ENCODE measurements at regions not wholly inside any gene's neighbourhood (a gene's known extent, or its start where the extent isn't known, plus 50 kb on each side); places are given as distances from the start of the nearest gene placed in this dataset.

GRCh38 chr14:65957631-65958205, 528.5 kb upstream of the CCDC196 start:
- DNase-seq: no peak
- no peak overlapping the region for H3K4me3 ChIP-seq
- TF ChIP-seq CTCF (IDR thresholded peaks at IDR 0.05) (no peak), POLR2A (IDR thresholded peaks at IDR 0.05) (no peak)
- H3K36me3 ChIP-seq (ENCODE audit: low read depth, missing control alignments): no peaks in the 10 kb centered on the region
- no peak overlapping the region for H3K27ac ChIP-seq
- intact Hi-C loops (cut with DNase I; ENCODE audit: low total_unique reads): no loop called here
- H3K9me3 ChIP-seq: no peaks in the 10 kb centered on the region
- peaks cover 6% of the 10 kb centered on the region for H3K4me1 ChIP-seq
- H3K27me3 ChIP-seq: no peaks in the 10 kb centered on the region
- 86 to 88% methylated on average over 8 of the region's 8 CpGs for WGBS, 2 donors

- Histone ChIP-seq H3K4me3 (no peak overlapping the region), H3K9me3 (no peaks in the 10 kb centered on the region), H3K27me3 (no peaks in the 10 kb centered on the region), H3K4me1 (peaks cover 6% of the 10 kb centered on the region), H3K27ac (no peak overlapping the region), H3K36me3 (ENCODE audit: low read depth, missing control alignments) (no peaks in the 10 kb centered on the region)
- 71 to 74% methylated on average over 13 of the region's 13 CpGs for WGBS, 2 donors
- peak; percentile 33 to 57 (median 39) for TF ChIP-seq CTCF (IDR thresholded peaks at IDR 0.05)
- no peak for TF ChIP-seq POLR2A (IDR thresholded peaks at IDR 0.05)
- no peak for DNase-seq
- intact Hi-C loops (cut with DNase I; ENCODE audit: low total_unique reads): no loop called here
Measured at GRCh38 chr14:65958664-65959562, 527.3 kb upstream of the CCDC196 start.

GRCh38 chr14:65959563-65960024, 526.6 kb upstream of the CCDC196 start:
- Histone ChIP-seq H3K9me3 (no peaks in the 10 kb centered on the region), H3K36me3 (ENCODE audit: low read depth, missing control alignments) (no peaks in the 10 kb centered on the region), H3K27me3 (no peaks in the 10 kb centered on the region), H3K27ac (no peak overlapping the region), H3K4me3 (no peak overlapping the region), H3K4me1 (peaks cover 6% of the 10 kb centered on the region)
- DNase-seq: no peak
- TF ChIP-seq CTCF (IDR thresholded peaks at IDR 0.05) (no peak), POLR2A (IDR thresholded peaks at IDR 0.05) (no peak)
- WGBS, 2 donors: 79 to 85% methylated on average over 2 of the region's 2 CpGs
- intact Hi-C loops (cut with DNase I; ENCODE audit: low total_unique reads): no loop called here

- peak; percentile 72 for DNase-seq
- Histone ChIP-seq H3K27ac (no peak overlapping the region), H3K27me3 (no peaks in the 10 kb centered on the region), H3K9me3 (no peaks in the 10 kb centered on the region), H3K4me3 (no peak overlapping the region), H3K4me1 (no peaks in the 10 kb centered on the region), H3K36me3 (ENCODE audit: low read depth, missing control alignments) (no peaks in the 10 kb centered on the region)
- intact Hi-C loops (cut with DNase I; ENCODE audit: low total_unique reads): no loop called here
- WGBS, 2 donors: 57 to 59% methylated on average over 7 of the region's 7 CpGs
- peak; percentile 50 to 75 (median 62) for TF ChIP-seq CTCF (IDR thresholded peaks at IDR 0.05)
- TF ChIP-seq POLR2A (IDR thresholded peaks at IDR 0.05): no peak
Measured at GRCh38 chr14:65961004-65961403, 525.2 kb upstream of the CCDC196 start.
